ENCODE measurements at regions not wholly inside any gene's neighbourhood (a gene's known extent, or its start where the extent isn't known, plus 50 kb on each side); places are given as distances from the start of the nearest gene placed in this dataset.

GRCh38 chr5:167555565-167556166, 735.8 kb upstream of the WWC1 start:
- TF ChIP-seq, protein P1, sequence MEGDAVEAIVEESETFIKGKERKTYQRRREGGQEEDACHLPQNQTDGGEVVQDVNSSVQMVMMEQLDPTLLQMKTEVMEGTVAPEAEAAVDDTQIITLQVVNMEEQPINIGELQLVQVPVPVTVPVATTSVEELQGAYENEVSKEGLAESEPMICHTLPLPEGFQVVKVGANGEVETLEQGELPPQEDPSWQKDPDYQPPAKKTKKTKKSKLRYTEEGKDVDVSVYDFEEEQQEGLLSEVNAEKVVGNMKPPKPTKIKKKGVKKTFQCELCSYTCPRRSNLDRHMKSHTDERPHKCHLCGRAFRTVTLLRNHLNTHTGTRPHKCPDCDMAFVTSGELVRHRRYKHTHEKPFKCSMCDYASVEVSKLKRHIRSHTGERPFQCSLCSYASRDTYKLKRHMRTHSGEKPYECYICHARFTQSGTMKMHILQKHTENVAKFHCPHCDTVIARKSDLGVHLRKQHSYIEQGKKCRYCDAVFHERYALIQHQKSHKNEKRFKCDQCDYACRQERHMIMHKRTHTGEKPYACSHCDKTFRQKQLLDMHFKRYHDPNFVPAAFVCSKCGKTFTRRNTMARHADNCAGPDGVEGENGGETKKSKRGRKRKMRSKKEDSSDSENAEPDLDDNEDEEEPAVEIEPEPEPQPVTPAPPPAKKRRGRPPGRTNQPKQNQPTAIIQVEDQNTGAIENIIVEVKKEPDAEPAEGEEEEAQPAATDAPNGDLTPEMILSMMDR (IDR thresholded peaks at IDR 0.05), result no peak
- TF ChIP-seq POLR2A (IDR thresholded peaks at IDR 0.05), result no peak
